H1 (cell line): ENCODE measurements at regions not wholly inside any gene's neighbourhood (a gene's known extent, or its start where the extent isn't known, plus 50 kb on each side); places are given as distances from the start of the nearest gene placed in this dataset.

Experiments used
- CHD2 ChIP-seq: IDR thresholded peaks from 2 replicates; pipeline ENCODE4 v1.6.1; 2012; ENCODE audit warnings: low read length, improper control_type of control experiment
- KDM4A ChIP-seq: IDR thresholded peaks from one replicate; pipeline ENCODE4 v1.7.1; 2012; ENCODE audit warnings: low read depth, mild to moderate bottlenecking, moderate library complexity, low read length, inconsistent platforms; ENCODE audit not compliant: severe bottlenecking
- PHF8 ChIP-seq: fragments of 200-600 bp; sonication (generic); conservative IDR thresholded peaks from 2 replicates; pipeline ENCODE4 v1.7.1; 2012; ENCODE audit warnings: low read depth, mild to moderate bottlenecking, inconsistent platforms, low read length, moderate library complexity
- RXRA ChIP-seq: IDR thresholded peaks from 2 replicates; pipeline ENCODE4 v1.6.1; 2011; ENCODE audit warnings: low read depth, mild to moderate bottlenecking, low read length, moderate library complexity; ENCODE audit not compliant: insufficient read depth
- SIX5 ChIP-seq: IDR thresholded peaks from 2 replicates; pipeline ENCODE4 v1.6.1; 2011; ENCODE audit warnings: mild to moderate bottlenecking, low read depth, low read length
- SP1 ChIP-seq: IDR thresholded peaks from 2 replicates; pipeline ENCODE4 v1.6.1; 2011; ENCODE audit warnings: low read depth, low read length
- TBP ChIP-seq: IDR thresholded peaks from 2 replicates; pipeline ENCODE4 v1.6.1; 2011; ENCODE audit warnings: low read depth, low read length, improper control_type of control experiment
- TF ChIP-seq, protein P1 (sequence below): fragments of 300-600 bp; sonication (generic); IDR thresholded peaks from 2 replicates; pipeline ENCODE4 v1.7.1; 2012; ENCODE audit warnings: low read length, moderate library complexity, mild to moderate bottlenecking, inconsistent platforms; ENCODE audit not compliant: insufficient replicate concordance
- TF ChIP-seq, protein P2 (sequence below): IDR thresholded peaks from 2 replicates; pipeline ENCODE4 v1.6.1; 2012; ENCODE audit warnings: inconsistent platforms

DNA sequence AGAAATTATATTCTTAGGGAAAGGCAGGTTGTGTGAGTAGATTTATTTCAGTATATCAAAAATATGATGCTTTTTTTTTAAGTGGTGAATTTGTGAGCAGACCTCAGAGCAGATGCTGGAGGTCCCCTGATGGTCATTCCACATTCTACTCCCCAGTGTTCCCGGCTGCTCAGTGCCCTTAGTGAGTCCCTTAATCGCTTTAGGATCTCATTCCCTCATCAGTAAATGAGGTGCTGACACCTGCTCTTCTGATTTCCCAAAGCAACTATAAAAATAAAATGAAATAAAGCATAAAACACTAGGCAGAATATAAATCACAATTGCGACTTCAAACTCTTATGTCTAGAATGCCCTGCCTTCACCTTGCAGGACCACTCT is 216.2 kb upstream of the TNP1 start (continued):
- TF ChIP-seq, protein P1, sequence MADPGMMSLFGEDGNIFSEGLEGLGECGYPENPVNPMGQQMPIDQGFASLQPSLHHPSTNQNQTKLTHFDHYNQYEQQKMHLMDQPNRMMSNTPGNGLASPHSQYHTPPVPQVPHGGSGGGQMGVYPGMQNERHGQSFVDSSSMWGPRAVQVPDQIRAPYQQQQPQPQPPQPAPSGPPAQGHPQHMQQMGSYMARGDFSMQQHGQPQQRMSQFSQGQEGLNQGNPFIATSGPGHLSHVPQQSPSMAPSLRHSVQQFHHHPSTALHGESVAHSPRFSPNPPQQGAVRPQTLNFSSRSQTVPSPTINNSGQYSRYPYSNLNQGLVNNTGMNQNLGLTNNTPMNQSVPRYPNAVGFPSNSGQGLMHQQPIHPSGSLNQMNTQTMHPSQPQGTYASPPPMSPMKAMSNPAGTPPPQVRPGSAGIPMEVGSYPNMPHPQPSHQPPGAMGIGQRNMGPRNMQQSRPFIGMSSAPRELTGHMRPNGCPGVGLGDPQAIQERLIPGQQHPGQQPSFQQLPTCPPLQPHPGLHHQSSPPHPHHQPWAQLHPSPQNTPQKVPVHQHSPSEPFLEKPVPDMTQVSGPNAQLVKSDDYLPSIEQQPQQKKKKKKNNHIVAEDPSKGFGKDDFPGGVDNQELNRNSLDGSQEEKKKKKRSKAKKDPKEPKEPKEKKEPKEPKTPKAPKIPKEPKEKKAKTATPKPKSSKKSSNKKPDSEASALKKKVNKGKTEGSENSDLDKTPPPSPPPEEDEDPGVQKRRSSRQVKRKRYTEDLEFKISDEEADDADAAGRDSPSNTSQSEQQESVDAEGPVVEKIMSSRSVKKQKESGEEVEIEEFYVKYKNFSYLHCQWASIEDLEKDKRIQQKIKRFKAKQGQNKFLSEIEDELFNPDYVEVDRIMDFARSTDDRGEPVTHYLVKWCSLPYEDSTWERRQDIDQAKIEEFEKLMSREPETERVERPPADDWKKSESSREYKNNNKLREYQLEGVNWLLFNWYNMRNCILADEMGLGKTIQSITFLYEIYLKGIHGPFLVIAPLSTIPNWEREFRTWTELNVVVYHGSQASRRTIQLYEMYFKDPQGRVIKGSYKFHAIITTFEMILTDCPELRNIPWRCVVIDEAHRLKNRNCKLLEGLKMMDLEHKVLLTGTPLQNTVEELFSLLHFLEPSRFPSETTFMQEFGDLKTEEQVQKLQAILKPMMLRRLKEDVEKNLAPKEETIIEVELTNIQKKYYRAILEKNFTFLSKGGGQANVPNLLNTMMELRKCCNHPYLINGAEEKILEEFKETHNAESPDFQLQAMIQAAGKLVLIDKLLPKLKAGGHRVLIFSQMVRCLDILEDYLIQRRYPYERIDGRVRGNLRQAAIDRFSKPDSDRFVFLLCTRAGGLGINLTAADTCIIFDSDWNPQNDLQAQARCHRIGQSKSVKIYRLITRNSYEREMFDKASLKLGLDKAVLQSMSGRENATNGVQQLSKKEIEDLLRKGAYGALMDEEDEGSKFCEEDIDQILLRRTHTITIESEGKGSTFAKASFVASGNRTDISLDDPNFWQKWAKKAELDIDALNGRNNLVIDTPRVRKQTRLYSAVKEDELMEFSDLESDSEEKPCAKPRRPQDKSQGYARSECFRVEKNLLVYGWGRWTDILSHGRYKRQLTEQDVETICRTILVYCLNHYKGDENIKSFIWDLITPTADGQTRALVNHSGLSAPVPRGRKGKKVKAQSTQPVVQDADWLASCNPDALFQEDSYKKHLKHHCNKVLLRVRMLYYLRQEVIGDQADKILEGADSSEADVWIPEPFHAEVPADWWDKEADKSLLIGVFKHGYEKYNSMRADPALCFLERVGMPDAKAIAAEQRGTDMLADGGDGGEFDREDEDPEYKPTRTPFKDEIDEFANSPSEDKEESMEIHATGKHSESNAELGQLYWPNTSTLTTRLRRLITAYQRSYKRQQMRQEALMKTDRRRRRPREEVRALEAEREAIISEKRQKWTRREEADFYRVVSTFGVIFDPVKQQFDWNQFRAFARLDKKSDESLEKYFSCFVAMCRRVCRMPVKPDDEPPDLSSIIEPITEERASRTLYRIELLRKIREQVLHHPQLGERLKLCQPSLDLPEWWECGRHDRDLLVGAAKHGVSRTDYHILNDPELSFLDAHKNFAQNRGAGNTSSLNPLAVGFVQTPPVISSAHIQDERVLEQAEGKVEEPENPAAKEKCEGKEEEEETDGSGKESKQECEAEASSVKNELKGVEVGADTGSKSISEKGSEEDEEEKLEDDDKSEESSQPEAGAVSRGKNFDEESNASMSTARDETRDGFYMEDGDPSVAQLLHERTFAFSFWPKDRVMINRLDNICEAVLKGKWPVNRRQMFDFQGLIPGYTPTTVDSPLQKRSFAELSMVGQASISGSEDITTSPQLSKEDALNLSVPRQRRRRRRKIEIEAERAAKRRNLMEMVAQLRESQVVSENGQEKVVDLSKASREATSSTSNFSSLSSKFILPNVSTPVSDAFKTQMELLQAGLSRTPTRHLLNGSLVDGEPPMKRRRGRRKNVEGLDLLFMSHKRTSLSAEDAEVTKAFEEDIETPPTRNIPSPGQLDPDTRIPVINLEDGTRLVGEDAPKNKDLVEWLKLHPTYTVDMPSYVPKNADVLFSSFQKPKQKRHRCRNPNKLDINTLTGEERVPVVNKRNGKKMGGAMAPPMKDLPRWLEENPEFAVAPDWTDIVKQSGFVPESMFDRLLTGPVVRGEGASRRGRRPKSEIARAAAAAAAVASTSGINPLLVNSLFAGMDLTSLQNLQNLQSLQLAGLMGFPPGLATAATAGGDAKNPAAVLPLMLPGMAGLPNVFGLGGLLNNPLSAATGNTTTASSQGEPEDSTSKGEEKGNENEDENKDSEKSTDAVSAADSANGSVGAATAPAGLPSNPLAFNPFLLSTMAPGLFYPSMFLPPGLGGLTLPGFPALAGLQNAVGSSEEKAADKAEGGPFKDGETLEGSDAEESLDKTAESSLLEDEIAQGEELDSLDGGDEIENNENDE: no peak
- TF ChIP-seq RXRA (no peak), SIX5 (no peak), PHF8 (no peak), SP1 (no peak), TBP (no peak), CHD2 (no peak), KDM4A (no peak)
- TF ChIP-seq, protein P2, sequence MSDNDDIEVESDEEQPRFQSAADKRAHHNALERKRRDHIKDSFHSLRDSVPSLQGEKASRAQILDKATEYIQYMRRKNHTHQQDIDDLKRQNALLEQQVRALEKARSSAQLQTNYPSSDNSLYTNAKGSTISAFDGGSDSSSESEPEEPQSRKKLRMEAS: no peak
